ENCODE measurements at regions not wholly inside any gene's neighbourhood (a gene's known extent, or its start where the extent isn't known, plus 50 kb on each side); places are given as distances from the start of the nearest gene placed in this dataset.
A peak's percentile ranks its signal among the peaks of the same experiment; 100 is the strongest.

GRCh38 chr12:19884021-19884492 lies 444.8 kb downstream of the AEBP2 start:
- DNase-seq: no peak

DNA sequence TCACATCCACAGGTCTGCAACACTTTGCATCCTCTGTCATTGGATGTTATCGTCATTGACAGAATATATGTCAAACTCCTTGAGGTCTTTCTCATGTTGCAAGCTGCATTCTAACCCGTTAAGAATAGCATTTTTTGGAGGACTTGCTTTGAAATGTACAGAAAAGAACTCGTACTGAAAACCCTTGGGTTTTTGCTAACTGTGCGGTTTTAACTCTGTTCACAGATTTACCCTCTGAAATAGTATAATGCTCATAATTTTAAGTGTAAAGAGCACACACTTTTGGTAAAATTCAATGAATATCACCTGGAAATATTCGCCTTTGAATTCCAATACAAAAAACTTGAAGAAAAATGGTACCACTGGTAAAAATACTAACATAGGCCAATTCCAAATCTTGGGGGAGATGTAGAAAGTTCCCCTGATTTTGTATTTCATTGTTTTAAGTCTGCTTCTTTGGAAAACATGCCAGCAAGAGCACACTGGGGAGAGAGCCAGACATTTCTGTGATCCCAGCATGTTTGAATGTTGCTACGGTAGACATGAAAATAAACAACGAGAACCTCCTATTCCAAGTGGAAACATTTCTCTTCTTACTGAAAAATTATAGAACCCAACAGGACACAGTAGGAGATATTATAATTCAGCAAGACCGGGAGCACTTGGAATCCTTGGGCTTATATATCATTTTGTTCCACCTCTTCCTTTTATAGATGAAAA lies 446.0 kb downstream of the AEBP2 start:
- peak; percentile 50 for DNase-seq

GRCh38 chr12:19886065-19886464 lies 446.8 kb downstream of the AEBP2 start:
- DNase-seq: no peak

- no peak for DNase-seq
Observed at GRCh38 chr12:19886639-19887064, 447.4 kb downstream of the AEBP2 start.

DNA sequence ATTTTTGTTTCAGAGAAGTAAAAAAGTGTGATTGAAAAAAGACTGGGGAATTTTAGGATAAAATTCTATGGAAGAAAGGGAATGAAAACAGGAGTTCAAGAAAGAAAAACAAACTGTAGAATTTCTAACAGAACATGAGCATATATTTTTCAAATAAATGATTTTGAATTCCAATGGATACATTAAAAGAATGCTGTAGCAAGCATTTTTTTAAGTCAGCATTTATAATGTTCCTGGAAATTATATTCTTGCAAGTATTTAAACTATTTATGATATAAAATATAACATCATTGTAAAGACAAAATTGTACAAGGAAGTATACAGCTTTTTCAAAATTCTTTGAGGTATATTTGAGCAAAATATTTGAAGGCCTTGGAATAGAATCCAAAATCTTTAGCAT lies 450.7 kb downstream of the AEBP2 start:
- no peak for DNase-seq

- DNase-seq: no peak
Observed at GRCh38 chr12:19891936-19892591, 452.8 kb downstream of the AEBP2 start.

GRCh38 chr12:19893514-19893913 lies 454.2 kb downstream of the AEBP2 start:
- DNase-seq: no peak

- DNase-seq: no peak
Observed at GRCh38 chr12:19894050-19894449, 454.8 kb downstream of the AEBP2 start.

- no peak for DNase-seq
Observed at GRCh38 chr12:19894803-19895202, 455.5 kb downstream of the AEBP2 start.

DNA sequence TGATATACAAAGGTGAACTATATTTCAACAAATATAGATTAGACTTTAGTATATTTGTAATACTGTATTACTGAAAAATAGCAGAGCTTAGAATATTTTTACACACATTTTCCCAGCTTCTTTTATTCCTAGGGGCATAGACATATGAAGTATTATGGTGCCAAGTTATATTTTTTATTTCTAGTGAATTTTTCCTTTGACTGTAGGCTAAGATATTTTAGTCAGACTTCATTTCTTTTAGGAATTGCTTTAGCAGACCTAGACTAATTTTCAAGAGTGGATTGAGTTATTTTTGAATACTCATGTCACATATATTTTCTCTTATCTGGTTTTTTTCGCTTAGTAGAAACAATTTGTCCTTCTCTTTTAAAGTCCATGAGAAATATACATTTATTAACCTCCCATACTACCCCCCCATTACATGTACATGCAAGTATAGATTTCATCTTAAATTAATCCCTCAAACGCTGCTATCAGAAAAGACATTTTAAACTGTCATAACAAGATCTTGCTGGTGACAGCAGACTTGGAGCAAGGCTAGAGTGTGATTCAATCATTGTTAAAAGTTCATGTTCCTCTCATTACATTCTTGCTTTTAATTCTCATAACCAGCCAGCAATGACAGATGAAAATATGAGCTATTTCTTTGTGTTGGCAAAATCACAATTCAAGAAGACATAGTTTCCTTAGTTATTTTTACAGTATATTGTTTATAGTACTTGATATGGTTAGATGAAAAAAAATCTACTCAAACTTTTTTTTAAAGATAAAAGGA lies 456.1 kb downstream of the AEBP2 start:
- DNase-seq: peak; percentile 42

DNA sequence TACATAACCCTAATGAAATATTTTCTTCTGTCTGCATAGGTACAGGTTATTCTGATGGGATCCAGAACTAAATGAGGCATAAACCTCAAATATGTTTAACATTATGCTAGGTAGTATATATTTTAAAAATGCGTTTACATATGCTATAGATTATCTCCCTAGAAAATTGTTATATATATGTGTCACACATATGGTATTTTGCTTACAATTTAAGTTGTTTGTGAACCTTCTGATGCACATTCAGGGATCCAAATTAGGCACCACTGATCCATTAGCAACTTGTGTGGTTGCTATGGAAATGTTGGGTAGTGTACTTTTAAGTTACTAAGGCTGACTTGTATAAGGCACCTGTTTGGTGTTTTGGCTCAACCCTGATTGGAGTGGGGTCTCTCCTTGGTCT lies 456.7 kb downstream of the AEBP2 start:
- DNase-seq: no peak

DNA sequence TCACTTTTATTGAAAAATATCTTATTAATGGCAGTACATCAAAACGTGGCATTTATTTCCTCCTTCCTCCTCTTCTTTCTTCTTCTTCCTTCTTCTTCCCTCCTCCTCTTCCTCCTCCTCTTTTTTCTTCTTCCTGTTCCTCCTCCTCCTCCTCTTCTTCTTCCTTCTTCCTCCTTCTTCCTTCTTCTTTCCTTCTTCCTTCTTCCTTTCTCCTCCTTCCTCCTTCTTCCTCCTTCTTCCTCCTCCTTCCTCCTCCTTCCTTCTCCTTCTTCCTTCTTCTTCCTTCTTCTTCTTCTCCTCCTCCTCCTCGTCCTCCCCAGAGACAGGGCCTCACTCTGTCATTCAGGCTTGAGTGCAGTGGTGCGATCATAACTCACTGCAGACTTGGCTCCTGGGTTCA lies 457.2 kb downstream of the AEBP2 start:
- no peak for DNase-seq

DNA sequence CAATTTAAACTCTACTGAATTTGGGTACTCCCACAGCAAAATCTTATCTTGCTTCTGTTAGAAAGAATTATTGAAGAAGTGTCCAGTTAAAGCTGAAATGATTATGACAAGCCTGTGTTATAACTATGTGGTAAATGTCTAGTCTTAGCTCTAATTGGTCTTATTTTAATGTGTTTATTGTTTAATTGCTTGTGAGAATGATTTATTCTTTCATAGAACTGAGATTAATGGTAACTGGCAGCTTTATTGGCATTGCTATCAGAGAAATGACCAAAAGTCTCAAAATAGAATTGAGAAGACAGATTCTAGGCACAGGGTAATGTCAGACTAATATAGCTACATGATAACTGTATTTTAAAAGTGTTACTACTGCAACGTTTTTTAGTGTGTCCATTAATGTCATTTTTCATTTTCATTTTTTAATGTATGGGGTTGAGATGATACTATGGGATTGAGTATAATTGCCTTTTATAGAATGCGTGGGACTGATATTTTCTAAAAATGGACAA lies 458.7 kb downstream of the AEBP2 start:
- no peak for DNase-seq

DNA sequence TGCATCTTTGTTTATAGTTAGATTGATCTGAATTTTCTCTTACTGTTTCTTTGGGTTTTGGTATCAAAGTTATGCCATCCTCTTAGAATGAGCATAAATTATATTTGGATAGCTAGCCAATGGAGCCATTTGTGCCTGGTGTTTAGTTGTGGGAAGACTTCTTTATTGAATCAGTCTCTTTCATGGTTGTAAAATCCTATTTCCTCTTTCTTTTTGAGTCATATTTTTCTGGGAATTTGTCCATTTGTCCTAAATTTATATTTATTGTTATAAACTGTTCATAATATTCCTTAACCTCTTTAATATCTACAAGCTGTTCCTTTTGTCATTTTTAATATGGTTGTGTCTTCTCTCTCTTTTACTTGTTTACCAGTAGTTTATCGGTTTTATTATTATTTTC lies 462.5 kb downstream of the AEBP2 start:
- DNase-seq: no peak

- DNase-seq: no peak
Observed at GRCh38 chr12:19904819-19905218, 463.5 kb upstream of the PDE3A start.

- DNase-seq: no peak
Observed at GRCh38 chr12:19908830-19909229, 459.5 kb upstream of the PDE3A start.

GRCh38 chr12:19909418-19909817 lies 458.9 kb upstream of the PDE3A start:
- no peak for DNase-seq

GRCh38 chr12:19910681-19911080 lies 457.7 kb upstream of the PDE3A start:
- no peak for DNase-seq

DNA sequence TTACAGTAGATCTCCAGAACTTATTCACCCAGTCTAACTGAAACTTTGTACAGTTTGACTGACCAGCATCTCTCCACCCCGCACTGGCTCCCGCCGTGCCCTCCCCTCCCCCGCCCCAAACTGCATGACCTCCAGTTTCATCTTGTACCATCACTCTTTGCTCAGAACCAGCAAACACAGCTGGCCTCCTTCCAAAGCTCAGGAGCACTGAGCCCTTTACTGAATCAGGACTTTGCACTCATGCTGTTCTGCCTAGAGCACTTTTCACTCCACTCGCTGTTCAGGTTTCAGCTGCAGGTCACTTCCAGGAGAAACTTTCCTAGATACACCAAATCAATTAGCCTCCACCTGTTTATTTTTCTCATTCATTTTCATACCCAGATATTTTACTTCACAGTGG lies 455.3 kb upstream of the PDE3A start:
- DNase-seq: no peak

- peak; percentile 89 for DNase-seq
Observed at GRCh38 chr12:19915392-19916195, 452.7 kb upstream of the PDE3A start.

- DNase-seq: no peak
Observed at GRCh38 chr12:19916196-19916753, 452.1 kb upstream of the PDE3A start.

- no peak for DNase-seq
Observed at GRCh38 chr12:19916974-19917373, 451.4 kb upstream of the PDE3A start.
